ENCODE measurements at regions not wholly inside any gene's neighbourhood (a gene's known extent, or its start where the extent isn't known, plus 50 kb on each side); places are given as distances from the start of the nearest gene placed in this dataset.

- no peak overlapping the region for H3K9ac ChIP-seq (ENCODE audit: insufficient read depth in 1 of 2, low read depth in 2 of 2, low read length in 2 of 2)
- no peaks in the 10 kb centered on the region for H3K9me3 ChIP-seq (replicated peaks; ENCODE audit: control insufficient read depth, insufficient read depth, low read depth, low read length)
- POLR2A ChIA-PET: interaction anchor here (0.6 kb wide), 1 partner anchor 145 kb away, joined by 3 read pairs; no protein-coding TSS in a partner anchor
- in situ Hi-C loops (cut with MboI): no loop called here
- H3K27ac ChIP-seq (ENCODE audit: extremely low read depth, low read depth, low read length): no peak overlapping the region
- H3K4me3 ChIP-seq: no peak overlapping the region
- WGBS (ENCODE audit: insufficient coverage, low coverage, missing lambda C conversion rate): 2% methylated on average over 4 of the region's 4 CpGs
- H3K4me2 ChIP-seq (ENCODE audit: insufficient read depth, low read length): no peak overlapping the region
- ATAC-seq (no peak), FAIRE-seq (no peak), DNase-seq (ENCODE audit: extremely low read depth in 1 of 4, low spot score in 3 of 4) (no peak)
- no peaks in the 10 kb centered on the region for H3K9me1 ChIP-seq (ENCODE audit: control insufficient read depth, insufficient read depth, low read length)
- no peak overlapping the region for H2AFZ ChIP-seq (ENCODE audit: low read depth, low read length)
- TF ChIP-seq, protein P1, sequence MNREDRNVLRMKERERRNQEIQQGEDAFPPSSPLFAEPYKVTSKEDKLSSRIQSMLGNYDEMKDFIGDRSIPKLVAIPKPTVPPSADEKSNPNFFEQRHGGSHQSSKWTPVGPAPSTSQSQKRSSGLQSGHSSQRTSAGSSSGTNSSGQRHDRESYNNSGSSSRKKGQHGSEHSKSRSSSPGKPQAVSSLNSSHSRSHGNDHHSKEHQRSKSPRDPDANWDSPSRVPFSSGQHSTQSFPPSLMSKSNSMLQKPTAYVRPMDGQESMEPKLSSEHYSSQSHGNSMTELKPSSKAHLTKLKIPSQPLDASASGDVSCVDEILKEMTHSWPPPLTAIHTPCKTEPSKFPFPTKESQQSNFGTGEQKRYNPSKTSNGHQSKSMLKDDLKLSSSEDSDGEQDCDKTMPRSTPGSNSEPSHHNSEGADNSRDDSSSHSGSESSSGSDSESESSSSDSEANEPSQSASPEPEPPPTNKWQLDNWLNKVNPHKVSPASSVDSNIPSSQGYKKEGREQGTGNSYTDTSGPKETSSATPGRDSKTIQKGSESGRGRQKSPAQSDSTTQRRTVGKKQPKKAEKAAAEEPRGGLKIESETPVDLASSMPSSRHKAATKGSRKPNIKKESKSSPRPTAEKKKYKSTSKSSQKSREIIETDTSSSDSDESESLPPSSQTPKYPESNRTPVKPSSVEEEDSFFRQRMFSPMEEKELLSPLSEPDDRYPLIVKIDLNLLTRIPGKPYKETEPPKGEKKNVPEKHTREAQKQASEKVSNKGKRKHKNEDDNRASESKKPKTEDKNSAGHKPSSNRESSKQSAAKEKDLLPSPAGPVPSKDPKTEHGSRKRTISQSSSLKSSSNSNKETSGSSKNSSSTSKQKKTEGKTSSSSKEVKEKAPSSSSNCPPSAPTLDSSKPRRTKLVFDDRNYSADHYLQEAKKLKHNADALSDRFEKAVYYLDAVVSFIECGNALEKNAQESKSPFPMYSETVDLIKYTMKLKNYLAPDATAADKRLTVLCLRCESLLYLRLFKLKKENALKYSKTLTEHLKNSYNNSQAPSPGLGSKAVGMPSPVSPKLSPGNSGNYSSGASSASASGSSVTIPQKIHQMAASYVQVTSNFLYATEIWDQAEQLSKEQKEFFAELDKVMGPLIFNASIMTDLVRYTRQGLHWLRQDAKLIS (CRISPR knock-in tag; IDR thresholded peaks at IDR 0.05): no peak
- TF ChIP-seq TBP (optimal IDR thresholded peaks at IDR 0.05; ENCODE audit: low read depth, low read length): no peak
- no peak for TF ChIP-seq TRIM28 (IDR thresholded peaks at IDR 0.05)
- no peak for TF ChIP-seq MCM5 (IDR thresholded peaks at IDR 0.05; ENCODE audit: low read depth)
- no peaks in the 10 kb centered on the region for H3K36me3 ChIP-seq (ENCODE audit: control insufficient read depth, insufficient read depth, low read length)
- no peaks in the 10 kb centered on the region for H3K79me2 ChIP-seq (ENCODE audit: control insufficient read depth, insufficient read depth, low read length)
- intact Hi-C loops (cut with micrococcal nuclease): no loop called here
- H4K20me1 ChIP-seq (replicated peaks; ENCODE audit: control insufficient read depth, insufficient read depth, low read length): peaks cover 25% of the 10 kb centered on the region
- CTCF ChIA-PET (ENCODE audit: low intra/inter-chr PET ratio): no interaction called here
- H3K4me1 ChIP-seq (replicated peaks in 1 of 2; ENCODE audit: control insufficient read depth in 2 of 2, insufficient read depth in 2 of 2, low read length in 2 of 2): no peaks in the 10 kb centered on the region
- H3K27me3 ChIP-seq (ENCODE audit: control insufficient read depth in 2 of 2, insufficient read depth in 2 of 2, low read length in 2 of 2): peaks cover 23 to 74% of the 10 kb centered on the region in 2 experiments; a peak in 4 of 5 replicates
- no TSS peak for BruUV-seq (replicated peaks)
Observed at GRCh38 chr10:71077796-71078453, 134.4 kb upstream of the UNC5B start.

Data from K562 (cell line).